GM12891 (cell line): ENCODE measurements at regions not wholly inside any gene's neighbourhood (a gene's known extent, or its start where the extent isn't known, plus 50 kb on each side); places are given as distances from the start of the nearest gene placed in this dataset.

Source experiments
- DNase-seq: peaks from one replicate; pipeline ENCODE4 v3.0.0; 2011; ENCODE audit warnings: low spot score; ENCODE audit not compliant: insufficient read length
- FAIRE-seq: peaks from 2 replicates; lab custom pipeline; 2011; peaks lifted over from hg19 to GRCh38; lab: Jason Lieb, UNC
- PAX5 ChIP-seq: IDR thresholded peaks from 2 replicates; pipeline ENCODE4 v1.6.1; 2011; ENCODE audit warnings: low read length, moderate library complexity, mild to moderate bottlenecking; ENCODE audit not compliant: insufficient read depth, severe bottlenecking
- POLR2A ChIP-seq: IDR thresholded peaks from 2 replicates; pipeline ENCODE4 v1.6.1; 2011; ENCODE audit warnings: low read depth, low read length, control low read depth
- POLR2AphosphoS5 ChIP-seq: IDR thresholded peaks from 2 replicates; pipeline ENCODE4 v1.6.1; 2011; ENCODE audit warnings: low read depth, low read length, control low read depth
- POU2F2 ChIP-seq: IDR thresholded peaks from 2 replicates; pipeline ENCODE4 v1.6.1; 2011; ENCODE audit warnings: low read depth, mild to moderate bottlenecking, control low read depth, low read length, moderate library complexity
- SPI1 ChIP-seq: IDR thresholded peaks from 2 replicates; pipeline ENCODE4 v1.6.1; 2011; ENCODE audit warnings: low read depth, low read length, control low read depth
- TAF1 ChIP-seq: IDR thresholded peaks from 2 replicates; pipeline ENCODE4 v1.6.1; 2011; ENCODE audit warnings: low read depth, low read length, control low read depth

- no peak for DNase-seq
These were observed 105.2 kb upstream of the RAD23B start for GRCh38 chr9:107177857-107178256.

GRCh38 chr9:107178293-107178692, 104.8 kb upstream of the RAD23B start:
- FAIRE-seq (no peak), DNase-seq (no peak)
- no peak for TF ChIP-seq SPI1
- TF ChIP-seq POU2F2, result no peak
- TF ChIP-seq TAF1, result no peak

More at GRCh38 chr9:107177857-107178256, 105.2 kb upstream of the RAD23B start:
- FAIRE-seq, result no peak
- no peak for TF ChIP-seq TAF1
- TF ChIP-seq POU2F2, result no peak
- TF ChIP-seq POLR2A, result no peak
- TF ChIP-seq POLR2AphosphoS5, result no peak

GRCh38 chr9:107180206-107180605, 102.9 kb upstream of the RAD23B start:
- TF ChIP-seq PAX5 (no peak), SPI1 (no peak), POU2F2 (no peak), POLR2A (no peak), POLR2AphosphoS5 (no peak), TAF1 (no peak)
- DNase-seq, result no peak
- no peak for FAIRE-seq

- FAIRE-seq (no peak), DNase-seq (no peak)
- TF ChIP-seq POU2F2 (no peak), TAF1 (no peak), PAX5 (no peak), POLR2AphosphoS5 (no peak), POLR2A (no peak), SPI1 (no peak)
These were observed 99.9 kb upstream of the RAD23B start for GRCh38 chr9:107183176-107183575.

DNA sequence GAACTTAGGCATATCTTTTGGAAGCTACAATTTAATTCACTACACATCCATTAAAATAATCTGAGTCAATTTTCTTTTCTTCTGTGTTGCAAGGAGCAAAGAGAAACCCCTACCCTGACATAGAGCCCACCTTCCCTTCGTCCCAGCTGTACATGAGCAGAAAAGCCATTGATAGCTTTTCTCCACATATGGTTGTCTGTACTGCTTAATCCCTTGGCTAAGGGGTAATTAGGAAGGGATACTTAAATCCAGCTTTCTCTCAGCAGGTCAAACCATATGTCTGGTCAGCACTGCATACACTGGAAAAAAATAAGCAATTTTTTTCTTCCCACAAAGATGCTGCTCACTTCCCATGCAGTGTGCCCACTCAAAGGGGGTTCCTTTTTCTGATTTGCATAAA, 94.7 kb upstream of the RAD23B start:
- TF ChIP-seq POLR2A, result no peak
- TF ChIP-seq POU2F2, result no peak
- TF ChIP-seq POLR2AphosphoS5, result no peak
- no peak for TF ChIP-seq PAX5
- TF ChIP-seq TAF1, result no peak
- no peak for TF ChIP-seq SPI1
- DNase-seq (no peak), FAIRE-seq (no peak)

GRCh38 chr9:107190061-107190935, 92.8 kb upstream of the RAD23B start:
- no peak for FAIRE-seq

GRCh38 chr9:107190936-107191290, 92.2 kb upstream of the RAD23B start:
- no peak for DNase-seq
- no peak for FAIRE-seq
- no peak for TF ChIP-seq POU2F2
- no peak for TF ChIP-seq POLR2AphosphoS5
- TF ChIP-seq PAX5, result no peak
- no peak for TF ChIP-seq TAF1
- TF ChIP-seq SPI1, result no peak
- no peak for TF ChIP-seq POLR2A

More at GRCh38 chr9:107190061-107190935, 92.8 kb upstream of the RAD23B start:
- no peak for TF ChIP-seq POU2F2
- TF ChIP-seq TAF1, result no peak
- TF ChIP-seq PAX5, result no peak
- TF ChIP-seq POLR2AphosphoS5, result no peak
- no peak for DNase-seq

GRCh38 chr9:107193251-107193650, 89.8 kb upstream of the RAD23B start:
- FAIRE-seq (no peak), DNase-seq (no peak)
- TF ChIP-seq PAX5 (no peak), POLR2AphosphoS5 (no peak), SPI1 (no peak)

- TF ChIP-seq POU2F2, result no peak
- no peak for TF ChIP-seq SPI1
- TF ChIP-seq POLR2AphosphoS5, result no peak
- TF ChIP-seq POLR2A, result no peak
- TF ChIP-seq PAX5, result no peak
- no peak for TF ChIP-seq TAF1
- FAIRE-seq (no peak), DNase-seq (no peak)
These were observed 84.4 kb upstream of the RAD23B start for GRCh38 chr9:107198718-107199117.

GRCh38 chr9:107208121-107208520, 75.0 kb upstream of the RAD23B start:
- no peak for FAIRE-seq
- TF ChIP-seq POLR2A (no peak), POLR2AphosphoS5 (no peak), SPI1 (no peak), TAF1 (no peak), POU2F2 (no peak)
- DNase-seq, result no peak

- DNase-seq, result no peak
- TF ChIP-seq PAX5 (no peak), POLR2AphosphoS5 (no peak), TAF1 (no peak), POU2F2 (no peak), POLR2A (no peak), SPI1 (no peak)
- FAIRE-seq, result no peak
These were observed 72.3 kb upstream of the RAD23B start for GRCh38 chr9:107210775-107211174.
